HepG2 (cell line): ENCODE measurements at regions not wholly inside any gene's neighbourhood (a gene's known extent, or its start where the extent isn't known, plus 50 kb on each side); places are given as distances from the start of the nearest gene placed in this dataset.

ENCODE experiments used
- ATAC-seq: fragments of 200-7000 bp; cut with Tn5 transposase; 3 replicates; pipeline ENCODE4 v1.9.1; 2020; ENCODE audit warnings: mild to moderate bottlenecking, moderate library complexity
- BruUV-seq: library from RNA; stranded (reverse); fragments of 400-500 nt; replicated peaks from 2 replicates; lab custom pipeline; 2021; lab: Mats Ljungman, UMichigan
- CTCF ChIA-PET: fragments of 300-600 bp; formaldehyde crosslinking; extraction: SDS; loops from one replicate; lab custom pipeline; 2021; ENCODE audit warnings: low total read pairs, inconsistent platforms, low intra/inter-chr PET ratio; lab: Yijun Ruan, JAX
- POLR2A ChIA-PET: fragments of 350-600 bp; sonication (Branson Sonifier 250); formaldehyde crosslinking; loops from one replicate; lab custom pipeline; 2020; ENCODE audit warnings: antibody characterized with exemption, inconsistent platforms; lab: Yijun Ruan, JAX
- DNase-seq: peaks from one replicate; pipeline ENCODE4 v3.0.0-alpha.2; 2015; ENCODE audit warnings: low spot score
- FAIRE-seq: peaks from 3 replicates; lab custom pipeline; 2011; peaks lifted over from hg19 to GRCh38; lab: Jason Lieb, UNC
- H2AFZ ChIP-seq: one replicate; pipeline ENCODE4 v1.6.1; 2011; ENCODE audit warnings: low read length, inconsistent platforms
- H3K27ac ChIP-seq: fragments of 300-600 bp; 3 replicates; pipeline ENCODE4 v1.8.0; 2011; ENCODE audit warnings: mixed run types, mild to moderate bottlenecking, mixed read lengths, low read length, inconsistent platforms; ENCODE audit not compliant: insufficient read depth; ENCODE audit errors: extremely low read length
- H3K27me3 ChIP-seq, 2 experiments: fragments of 200-600 bp in 1 of 2; 2 replicates in 1 of 2; 3 replicates in 1 of 2; pipeline versions ENCODE4 v1.6.0 to v1.8.0; 2011; ENCODE audit warnings: low read length in 2 of 2, mild to moderate bottlenecking in 2 of 2, moderate library complexity in 2 of 2, inconsistent platforms in 1 of 2; ENCODE audit not compliant: insufficient read depth in 2 of 2, control insufficient read depth in 1 of 2
- H3K36me3 ChIP-seq, 2 experiments: fragments of 200-600 bp in 1 of 2; replicated peaks in 1 of 2; 2 replicates in 1 of 2; 3 replicates in 1 of 2; pipeline versions ENCODE4 v1.5.1 to v1.8.0; 2011; ENCODE audit warnings: low read length in 2 of 2, inconsistent platforms in 1 of 2; ENCODE audit not compliant: insufficient read depth in 2 of 2, control insufficient read depth in 1 of 2
- H3K4me1 ChIP-seq: 2 replicates; pipeline ENCODE4 v1.5.1; 2012; ENCODE audit warnings: low read length, inconsistent platforms; ENCODE audit not compliant: insufficient read depth
- H3K4me2 ChIP-seq: 2 replicates; pipeline ENCODE4 v1.6.0; 2011; ENCODE audit warnings: low read depth, low read length, inconsistent platforms
- H3K4me3 ChIP-seq, 3 experiments: fragments of 200-600 bp in 1 of 3; sonication (generic), shearing (Covaris generic) in 1 of 3; replicated peaks in 1 of 3; 2 replicates each; pipeline ENCODE4 v1.5.1; 2011 to 2016; ENCODE audit warnings: low read length in 3 of 3, inconsistent platforms in 2 of 3, low read depth in 2 of 3, mild to moderate bottlenecking in 2 of 3, control low read depth in 1 of 3, mixed read lengths in 1 of 3; ENCODE audit not compliant: insufficient read depth in 1 of 3
- H3K79me2 ChIP-seq: one replicate; pipeline ENCODE4 v1.6.1; 2011; ENCODE audit warnings: low read length, inconsistent platforms; ENCODE audit not compliant: insufficient read depth
- H3K9ac ChIP-seq: 2 replicates; pipeline ENCODE4 v1.6.0; 2011; ENCODE audit warnings: mild to moderate bottlenecking, low read depth, low read length, inconsistent platforms; ENCODE audit not compliant: insufficient read depth
- H3K9me3 ChIP-seq: 2 replicates; pipeline ENCODE4 v1.5.1; 2012; ENCODE audit warnings: mild to moderate bottlenecking, low read length
- H4K20me1 ChIP-seq: 2 replicates; pipeline ENCODE4 v1.6.0; 2011; ENCODE audit warnings: inconsistent platforms, mild to moderate bottlenecking, low read length, moderate library complexity; ENCODE audit not compliant: insufficient read depth
- BORCS8-MEF2B ChIP-seq: sonication (generic); formaldehyde crosslinking; IDR thresholded peaks from 2 replicates; pipeline ENCODE4 v1.8.0; 2022; ENCODE audit warnings: mild to moderate bottlenecking, missing genetic modification reagents
- HES4 ChIP-seq: sonication (generic); formaldehyde crosslinking; IDR thresholded peaks from 2 replicates; pipeline ENCODE4 v1.9.0; 2021; ENCODE audit warnings: mild to moderate bottlenecking, missing genetic modification reagents, borderline replicate concordance
- NFYC ChIP-seq: IDR thresholded peaks from 2 replicates; pipeline ENCODE4 v1.6.1; 2016; ENCODE audit warnings: missing genetic modification reagents, missing compliant biosample characterization
- NRL ChIP-seq: sonication (generic); formaldehyde crosslinking; IDR thresholded peaks from 2 replicates; pipeline ENCODE4 v1.5.0; 2020; ENCODE audit warnings: missing genetic modification reagents, mild to moderate bottlenecking, moderate library complexity, borderline replicate concordance
- SP5 ChIP-seq: IDR thresholded peaks from 2 replicates; pipeline ENCODE4 v1.6.1; 2016; ENCODE audit warnings: low read depth, borderline replicate concordance
- ZFP91 ChIP-seq: sonication (generic); formaldehyde crosslinking; IDR thresholded peaks from 2 replicates; pipeline ENCODE4 v1.9.0; 2022; ENCODE audit warnings: missing genetic modification reagents, mild to moderate bottlenecking, borderline replicate concordance
- ZNF276 ChIP-seq: sonication (generic); formaldehyde crosslinking; IDR thresholded peaks from 2 replicates; pipeline ENCODE4 v1.4.0; 2020; ENCODE audit warnings: mild to moderate bottlenecking, low read depth, missing genetic modification reagents
- ZNF687 ChIP-seq: sonication (generic); formaldehyde crosslinking; IDR thresholded peaks from 2 replicates; pipeline ENCODE4 v1.5.1; 2020; ENCODE audit warnings: mild to moderate bottlenecking, missing genetic modification reagents, moderate library complexity
- WGBS: methylation state at CpG from one replicate; pipeline ENCODE4 v1.1.6; 2017; ENCODE audit warnings: low lambda C conversion rate; 5-methylcytosine and 5-hydroxymethylcytosine counted together
- in situ Hi-C: cut with HindIII; loops from 2 replicates; pipeline ENCODE4 v1.10.0; 2017; ENCODE audit warnings: low pct_unique_long_range_greater_than_20kb; ENCODE audit not compliant: extremely low pct_ligation_motif_present
- intact Hi-C: fragments of 100-400 bp; cut with micrococcal nuclease; formaldehyde crosslinking; loops from one replicate; pipeline ENCODE4 v1.10.0; 2022; ENCODE audit not compliant: unreplicated experiment

GRCh38 chr3:72181251-72181650 lies 396.3 kb upstream of the PROK2 start (continued):
- no peak for TF ChIP-seq ZNF687 (CRISPR knock-in tag)
- no peak for TF ChIP-seq ZFP91 (CRISPR knock-in tag)

- no peak for FAIRE-seq
- WGBS = 91% methylated on average over 1 of the region's 1 CpG
- peaks cover 8% of the 10 kb centered on the region; the same call in 1 of the 2 replicates for H3K4me1 ChIP-seq
- H3K36me3 ChIP-seq = no peaks in the 10 kb centered on the region
- in situ Hi-C loops (no loop called here), intact Hi-C loops (no loop called here)
- DNase-seq = no peak
- no peak overlapping the region for H3K4me3 ChIP-seq
- no peak for ATAC-seq
- no peaks in the 10 kb centered on the region for H3K79me2 ChIP-seq
- H3K9ac ChIP-seq = no peak overlapping the region
- no peak overlapping the region for H3K4me2 ChIP-seq
- no peaks in the 10 kb centered on the region for H3K27me3 ChIP-seq
- no peak overlapping the region for H3K27ac ChIP-seq
- no peaks in the 10 kb centered on the region for H3K9me3 ChIP-seq
- H2AFZ ChIP-seq = no peak overlapping the region
- TF ChIP-seq NFYC (CRISPR knock-in tag) = no peak
- no peak for TF ChIP-seq NRL (CRISPR knock-in tag)
- no peak for TF ChIP-seq HES4 (CRISPR knock-in tag)
- TF ChIP-seq SP5 = no peak
- no peak for TF ChIP-seq BORCS8-MEF2B (CRISPR knock-in tag)
- no peak for TF ChIP-seq ZNF276
- CTCF ChIA-PET = no interaction called here
- POLR2A ChIA-PET = no interaction called here
- BruUV-seq = no TSS peak
- H4K20me1 ChIP-seq = no peaks in the 10 kb centered on the region
These were observed 395.5 kb upstream of the PROK2 start for GRCh38 chr3:72180405-72180804.
